H9 (cell line): ENCODE measurements at regions not wholly inside any gene's neighbourhood (a gene's known extent, or its start where the extent isn't known, plus 50 kb on each side); places are given as distances from the start of the nearest gene placed in this dataset.

ENCODE experiments used
- DNase-seq: peaks from one replicate; pipeline ENCODE4 v3.0.0-alpha.2; 2017
- H2AFZ ChIP-seq: one replicate; pipeline ENCODE4 v1.6.1; 2013; ENCODE audit warnings: mild to moderate bottlenecking, low read length, control low read depth, moderate library complexity
- H2AK5ac ChIP-seq: 2 replicates; pipeline ENCODE4 v1.6.1; 2013; ENCODE audit warnings: low read length, control low read depth, mixed read lengths; ENCODE audit not compliant: insufficient read length
- H2BK120ac ChIP-seq: one replicate; pipeline ENCODE4 v1.6.1; 2013; ENCODE audit warnings: low read depth, mild to moderate bottlenecking, low read length, control low read depth, inconsistent platforms; ENCODE audit not compliant: poor library complexity, severe bottlenecking
- H2BK12ac ChIP-seq: 2 replicates; pipeline ENCODE4 v1.6.1; 2013; ENCODE audit warnings: low read length, control low read depth, mixed read lengths, low read depth; ENCODE audit not compliant: insufficient read length
- H2BK15ac ChIP-seq: 2 replicates; pipeline ENCODE4 v1.6.1; 2013; ENCODE audit warnings: low read depth, low read length, control low read depth
- H2BK20ac ChIP-seq: one replicate; pipeline ENCODE4 v1.6.1; 2013; ENCODE audit warnings: low read depth, mild to moderate bottlenecking, low read length, control low read depth, inconsistent platforms; ENCODE audit not compliant: poor library complexity, severe bottlenecking
- H2BK5ac ChIP-seq: 2 replicates; pipeline ENCODE4 v1.6.1; 2013; ENCODE audit warnings: low read length, control low read depth, mixed read lengths; ENCODE audit not compliant: insufficient read length
- H3K14ac ChIP-seq: 2 replicates; pipeline ENCODE4 v1.6.1; 2013; ENCODE audit warnings: low read length, control low read depth; ENCODE audit not compliant: insufficient read depth
- H3K18ac ChIP-seq: 2 replicates; pipeline ENCODE4 v1.6.1; 2013; ENCODE audit warnings: low read depth, mild to moderate bottlenecking, mixed read lengths, low read length, control low read depth; ENCODE audit not compliant: insufficient read length
- H3K23ac ChIP-seq: 2 replicates; pipeline ENCODE4 v1.6.1; 2013; ENCODE audit warnings: low read length, control low read depth, mixed read lengths, low read depth; ENCODE audit not compliant: insufficient read length
- H3K23me2 ChIP-seq: 2 replicates; pipeline ENCODE4 v1.6.1; 2013; ENCODE audit warnings: low read depth, mild to moderate bottlenecking, mixed read lengths, low read length, control low read depth; ENCODE audit not compliant: insufficient read length, poor library complexity, severe bottlenecking
- H3K27ac ChIP-seq: 2 replicates; pipeline ENCODE4 v1.5.1; 2013; ENCODE audit warnings: low read length, control low read depth, mixed read lengths, low read depth; ENCODE audit not compliant: insufficient read length
- H3K27me3 ChIP-seq: 2 replicates; pipeline ENCODE4 v1.6.1; 2013; ENCODE audit warnings: low read length, control low read depth, inconsistent platforms; ENCODE audit not compliant: insufficient read depth
- H3K4ac ChIP-seq: 2 replicates; pipeline ENCODE4 v1.6.1; 2013; ENCODE audit warnings: low read depth, mild to moderate bottlenecking, control low read depth, inconsistent platforms, low read length, moderate library complexity
- H3K4me1 ChIP-seq: 2 replicates; pipeline ENCODE4 v1.6.1; 2013; ENCODE audit warnings: low read length, control low read depth, inconsistent platforms; ENCODE audit not compliant: insufficient read depth
- H3K4me2 ChIP-seq: 2 replicates; pipeline ENCODE4 v1.6.1; 2013; ENCODE audit warnings: low read length, control low read depth, mixed read lengths; ENCODE audit not compliant: insufficient read length, insufficient read depth
- H3K56ac ChIP-seq: 2 replicates; pipeline ENCODE4 v1.6.1; 2013; ENCODE audit warnings: low read depth, mild to moderate bottlenecking, mixed read lengths, low read length, control low read depth; ENCODE audit not compliant: insufficient read length
- H3K79me1 ChIP-seq: 2 replicates; pipeline ENCODE4 v1.6.1; 2013; ENCODE audit warnings: low read depth, mild to moderate bottlenecking, moderate library complexity, low read length, control low read depth, inconsistent platforms; ENCODE audit not compliant: insufficient read depth, poor library complexity, severe bottlenecking
- H3K79me2 ChIP-seq: 2 replicates; pipeline ENCODE4 v1.6.1; 2013; ENCODE audit warnings: low read length, control low read depth, inconsistent platforms; ENCODE audit not compliant: insufficient read depth
- H3K9ac ChIP-seq: 2 replicates; pipeline ENCODE4 v1.6.1; 2013; ENCODE audit warnings: low read length, control low read depth, mixed read lengths; ENCODE audit not compliant: insufficient read length; ENCODE audit errors: extremely low read depth
- H3K9me3 ChIP-seq: one replicate; pipeline ENCODE4 v1.6.1; 2013; ENCODE audit warnings: low read depth, low read length, inconsistent platforms; ENCODE audit not compliant: control insufficient read depth
- H3T11ph ChIP-seq: one replicate; pipeline ENCODE4 v1.6.1; 2013; ENCODE audit warnings: mild to moderate bottlenecking, low read length, control low read depth, inconsistent platforms
- H4K20me1 ChIP-seq: one replicate; pipeline ENCODE4 v1.6.1; 2013; ENCODE audit not compliant: control insufficient read depth, insufficient read length, insufficient read depth
- H4K5ac ChIP-seq: 2 replicates; pipeline ENCODE4 v1.6.1; 2013; ENCODE audit warnings: low read depth, mild to moderate bottlenecking, mixed read lengths, low read length, control low read depth; ENCODE audit not compliant: insufficient read length
- H4K8ac ChIP-seq: replicated peaks from 2 replicates; pipeline ENCODE4 v1.6.1; 2013; ENCODE audit warnings: low read length, control low read depth, mixed read lengths, low read depth; ENCODE audit not compliant: insufficient read length
- H4K91ac ChIP-seq: 2 replicates; pipeline ENCODE4 v1.6.1; 2013; ENCODE audit warnings: low read depth, mild to moderate bottlenecking, moderate library complexity, mixed read lengths, low read length, control low read depth; ENCODE audit not compliant: insufficient read length
- H3K27ac Mint-ChIP-seq, 3 experiments: 2 replicates in 2 of 3; 3 replicates in 1 of 3; pipeline ENCODE4 v1.8.0; 2020 to 2021; ENCODE audit warnings: mixed read lengths in 3 of 3, mild to moderate bottlenecking in 1 of 3, moderate library complexity in 1 of 3
- H3K27me3 Mint-ChIP-seq: 2 replicates; pipeline ENCODE4 v1.8.0; 2021; ENCODE audit warnings: low read depth, mild to moderate bottlenecking, moderate library complexity, mixed read lengths
- H3K36me3 Mint-ChIP-seq, 3 experiments: 2 replicates in 2 of 3; 3 replicates in 1 of 3; pipeline ENCODE4 v1.8.0; 2020 to 2021; ENCODE audit warnings: low read depth in 3 of 3, mixed read lengths in 3 of 3; ENCODE audit not compliant: insufficient read depth in 1 of 3
- H3K4me1 Mint-ChIP-seq, 2 experiments: 2 replicates each; pipeline ENCODE4 v1.8.0; 2020; ENCODE audit warnings: mixed read lengths in 2 of 2
- H3K4me3 Mint-ChIP-seq, 2 experiments: 2 replicates in 1 of 2; 3 replicates in 1 of 2; pipeline ENCODE4 v1.8.0; 2020 to 2021; ENCODE audit warnings: mild to moderate bottlenecking in 2 of 2, mixed read lengths in 2 of 2, moderate library complexity in 1 of 2
- H3K9me3 Mint-ChIP-seq, 2 experiments: 2 replicates in 1 of 2; 3 replicates in 1 of 2; pipeline ENCODE4 v1.8.0; 2020; ENCODE audit warnings: mild to moderate bottlenecking in 2 of 2, mixed read lengths in 2 of 2, moderate library complexity in 1 of 2
- CTCF ChIP-seq: fragments of 200-600 bp; sonication (generic); conservative IDR thresholded peaks from 3 replicates; pipeline ENCODE4 v1.8.0; 2021; ENCODE audit warnings: antibody characterized with exemption, mild to moderate bottlenecking
- WGBS: extraction: QIAGEN DNeasy Blood & Tissue Kit; methylation state at CpG from one replicate; pipeline ENCODE4 v1.1.7; 2013; ENCODE audit warnings: missing lambda C conversion rate, low lambda C conversion rate, mixed read lengths; ENCODE audit not compliant: insufficient read length; ENCODE audit errors: extremely low coverage; 5-methylcytosine and 5-hydroxymethylcytosine counted together

DNA sequence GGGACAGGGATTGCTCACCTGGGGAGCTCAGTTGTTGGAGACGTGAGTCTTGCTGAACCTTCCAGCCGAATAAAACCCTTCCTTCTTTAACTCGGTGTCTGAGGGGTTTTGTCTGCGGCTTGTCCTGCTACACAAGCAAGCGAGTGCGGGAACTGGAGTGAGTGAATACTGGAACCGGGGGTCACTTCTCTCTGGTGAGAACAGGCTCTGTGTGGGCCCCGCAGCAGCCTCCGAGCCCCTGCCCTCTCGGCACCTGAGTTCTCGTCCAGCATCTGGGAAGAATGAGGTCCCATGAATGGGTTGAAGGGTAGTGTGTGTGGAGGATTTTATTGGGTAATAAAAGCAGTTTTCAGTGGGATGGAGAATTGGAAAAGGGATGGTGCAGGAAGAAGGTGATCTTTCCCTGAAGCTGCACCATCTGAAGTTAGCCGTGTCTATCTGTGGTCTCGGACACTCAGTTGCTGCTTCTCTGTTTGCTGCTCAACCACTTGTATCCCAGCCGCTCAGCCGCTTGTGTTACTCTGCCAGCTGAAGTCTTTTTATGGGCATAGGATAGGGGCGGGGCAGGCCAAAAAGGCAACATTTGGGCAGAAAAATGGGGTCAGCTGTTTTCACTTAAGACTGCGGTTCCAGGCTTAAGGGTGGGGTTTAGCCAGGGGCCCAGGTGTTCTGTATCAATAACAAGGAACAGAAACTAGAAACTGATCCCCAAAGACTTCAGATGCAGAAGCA, 450.6 kb upstream of the CAMK1G start:
- DNase-seq, result no peak
- no peaks in the 10 kb centered on the region for H4K20me1 ChIP-seq
- 0 out of 7 replicates have a peak overlapping the region, but pooled peaks of 1 of the 3 experiments have one; percentile 5 for H3K27ac Mint-ChIP-seq
- H3K23ac ChIP-seq, result no peak overlapping the region
- H3K79me1 ChIP-seq, result no peaks in the 10 kb centered on the region
- no peak overlapping the region for H2BK5ac ChIP-seq
- H3K27me3 ChIP-seq, result no peaks in the 10 kb centered on the region
- no CpG with 5 or more reads among the region's 17 CpGs for WGBS
- no peak overlapping the region for H2BK15ac ChIP-seq
- H3K4ac ChIP-seq, result no peak overlapping the region
- H3K36me3 Mint-ChIP-seq, result peaks cover 10 to 21% (median 15%) of the 10 kb centered on the region in 3 experiments
- H3K56ac ChIP-seq, result no peak overlapping the region
- H2BK20ac ChIP-seq, result no peak overlapping the region
- no peak overlapping the region for H4K5ac ChIP-seq
- H3K4me1 ChIP-seq, result no peaks in the 10 kb centered on the region; the same call in 1 of the 2 replicates
- no peak overlapping the region for H3T11ph ChIP-seq
- no peak overlapping the region for H3K18ac ChIP-seq
- H3K4me2 ChIP-seq, result no peak overlapping the region
- no peaks in the 10 kb centered on the region for H3K79me2 ChIP-seq
- H3K4me3 Mint-ChIP-seq, result no peak overlapping the region
- peaks cover 17 to 28% of the 10 kb centered on the region in 2 experiments for H3K9me3 Mint-ChIP-seq
- no peaks in the 10 kb centered on the region for H3K9me3 ChIP-seq
- H2BK120ac ChIP-seq, result no peak overlapping the region
- no peak overlapping the region for H2BK12ac ChIP-seq
- H3K14ac ChIP-seq, result no peak overlapping the region
- H4K8ac ChIP-seq, result no peak overlapping the region
- no peak for TF ChIP-seq CTCF
- no peak overlapping the region for H2AFZ ChIP-seq
- H3K4me1 Mint-ChIP-seq, result peaks cover 34 to 41% of the 10 kb centered on the region in 2 experiments
- H3K9ac ChIP-seq, result no peak overlapping the region
- no peak overlapping the region for H3K27ac ChIP-seq
- H2AK5ac ChIP-seq, result no peak overlapping the region
- H3K27me3 Mint-ChIP-seq, result no peaks in the 10 kb centered on the region; the same call in 1 of the 2 replicates
- H4K91ac ChIP-seq, result no peak overlapping the region
- H3K23me2 ChIP-seq, result no peaks in the 10 kb centered on the region
